Activated T-helper 9 cell treated with anti-CD3 and anti-CD28 coated beads, Interleukin-2, amount 50 U/mL, for 16 hours (primary cell): ENCODE measurements at regions not wholly inside any gene's neighbourhood (a gene's known extent, or its start where the extent isn't known, plus 50 kb on each side); places are given as distances from the start of the nearest gene placed in this dataset.
"Not testable (repeated sequence)": the region's sequence is repeated elsewhere in the genome, so short reads cannot be mapped to it uniquely, and the experiment has no call there.

ENCODE experiments used
- DNase-seq: peaks from one replicate; pipeline ENCODE4 v3.0.0-alpha.2; 2020; ENCODE audit warnings: low read depth

DNA sequence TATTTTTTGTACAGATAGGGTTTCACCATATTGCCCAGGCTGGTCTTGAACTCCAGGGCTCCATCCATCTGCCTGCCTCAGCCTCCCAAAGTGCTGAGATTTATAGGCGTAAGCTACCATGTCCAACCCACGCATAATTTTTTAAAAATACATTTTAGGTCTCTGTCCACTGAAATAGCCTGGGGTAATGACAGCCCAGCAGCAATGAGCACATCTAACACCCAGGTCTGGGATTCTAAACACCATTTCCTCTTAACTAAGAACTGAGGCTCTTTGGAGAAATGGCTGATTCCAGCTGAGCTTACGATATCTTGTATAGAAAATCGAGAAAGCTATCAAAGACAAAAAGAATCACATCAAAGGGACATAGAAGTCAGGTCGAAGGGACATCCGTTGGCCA lies 245.3 kb downstream of the PARN start:
- no peak for DNase-seq

DNA sequence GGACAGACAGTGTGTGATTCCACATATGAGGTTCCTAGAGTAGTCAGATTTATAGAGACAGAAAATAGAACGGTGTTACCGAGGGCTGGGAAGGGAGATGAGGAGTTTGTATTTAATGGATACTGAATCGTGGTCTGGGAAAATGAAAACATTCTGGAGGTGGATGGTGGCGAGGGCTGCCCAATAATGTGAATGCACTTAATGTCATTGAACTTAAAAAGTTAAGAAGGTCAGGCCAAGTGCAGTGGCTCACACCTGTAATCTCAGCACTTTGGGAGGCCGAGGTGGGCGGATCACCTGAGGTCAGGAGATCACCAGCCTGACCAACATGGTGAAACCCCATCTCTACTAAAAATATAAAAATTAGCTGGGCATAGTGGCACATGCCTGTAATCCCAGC lies 246.2 kb downstream of the PARN start:
- DNase-seq, result not testable (repeated sequence)

DNA sequence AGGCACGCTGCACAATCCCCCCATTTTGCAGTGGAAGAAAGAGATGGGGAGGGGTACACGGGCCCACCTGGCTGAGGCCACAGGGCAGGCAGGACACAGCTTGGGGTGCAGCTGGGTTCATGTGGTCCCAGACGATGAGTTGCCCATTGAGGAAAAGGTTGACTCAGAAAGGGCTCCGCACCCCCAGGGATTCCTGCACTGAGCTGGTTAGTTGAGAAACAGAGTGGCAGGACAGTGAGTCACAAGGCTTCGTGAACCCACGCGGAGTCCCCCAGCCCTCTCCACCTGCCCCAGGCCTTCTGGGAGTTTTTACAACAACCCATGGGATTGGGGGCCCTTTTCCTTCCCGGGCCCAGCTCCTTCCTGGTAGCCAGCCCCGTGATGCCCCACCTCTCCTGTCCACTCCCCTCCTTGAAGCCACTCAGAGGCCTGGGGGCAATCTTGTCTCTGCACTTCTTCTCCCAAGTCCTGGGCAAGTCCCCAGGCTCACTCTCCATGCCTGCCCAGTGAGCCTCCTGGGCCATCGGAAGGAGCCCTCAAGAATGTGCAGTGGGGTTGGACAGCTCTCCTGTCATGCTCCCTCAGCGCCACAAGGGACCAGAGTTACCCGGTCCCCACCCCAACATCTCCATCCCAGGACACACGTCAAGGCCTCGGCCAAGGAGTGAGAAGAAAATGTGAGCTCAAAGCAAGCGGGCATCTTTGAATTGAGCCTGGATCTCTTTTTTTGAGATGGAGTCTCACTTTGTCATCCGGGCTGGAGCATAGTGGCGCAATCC lies 251.2 kb downstream of the PARN start:
- no peak for DNase-seq

DNA sequence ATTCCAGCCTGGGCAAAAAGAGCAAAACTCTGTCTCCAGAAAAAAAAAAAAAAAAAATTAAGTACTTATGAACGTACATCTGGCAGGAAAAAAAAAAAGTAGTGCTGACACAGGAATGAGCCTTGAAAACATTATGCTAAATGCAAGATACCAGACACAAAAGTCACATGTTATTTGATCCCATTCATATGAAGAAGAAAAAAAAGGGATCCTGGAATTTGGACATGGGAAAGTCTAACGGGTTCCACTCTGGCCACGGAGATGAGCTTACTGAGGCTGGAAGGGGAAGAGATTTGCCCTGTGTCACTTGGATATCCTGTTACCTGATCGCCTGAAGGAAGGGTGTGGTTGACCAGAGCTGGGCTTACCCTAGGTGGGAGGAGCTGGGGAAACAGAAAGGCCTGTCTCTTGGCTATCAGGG lies 251.9 kb downstream of the PARN start:
- DNase-seq, result no peak

DNA sequence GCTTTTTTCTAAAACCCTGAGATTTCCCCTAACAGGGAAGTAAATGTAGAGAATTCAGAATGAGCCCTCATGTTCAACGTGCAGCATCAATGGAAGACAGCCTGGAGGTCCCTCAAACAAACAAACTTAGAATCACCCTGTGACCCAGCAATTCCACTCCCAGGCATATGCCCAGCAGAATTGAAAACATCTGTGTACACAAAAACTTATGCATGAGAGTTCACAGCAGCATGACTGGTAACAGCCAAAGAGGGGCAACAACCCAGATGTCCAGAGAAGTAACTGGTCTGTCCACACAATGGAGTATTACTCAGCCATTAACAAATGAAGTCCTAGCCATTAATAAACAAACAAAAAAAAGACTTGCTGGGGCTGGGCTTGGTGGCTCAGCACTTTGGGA lies 252.7 kb downstream of the PARN start:
- no peak for DNase-seq

DNA sequence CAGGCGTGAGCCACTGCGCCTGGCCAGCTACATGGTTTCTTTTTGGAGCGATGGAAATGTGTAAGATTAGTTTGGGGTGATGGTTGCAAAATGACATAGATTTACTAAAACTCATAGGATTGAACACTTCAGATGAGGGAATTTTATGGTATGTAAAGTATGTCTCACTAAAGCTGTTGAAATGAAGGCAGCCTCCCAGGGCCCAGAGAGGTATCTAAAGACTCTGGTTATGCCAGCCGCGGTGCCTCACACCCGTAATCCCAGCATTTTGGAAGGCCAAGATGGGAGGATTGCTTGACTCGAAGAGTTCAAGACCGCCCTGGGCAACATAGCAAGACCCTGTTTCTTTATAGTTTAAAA lies 254.9 kb downstream of the PARN start:
- no peak for DNase-seq

DNA sequence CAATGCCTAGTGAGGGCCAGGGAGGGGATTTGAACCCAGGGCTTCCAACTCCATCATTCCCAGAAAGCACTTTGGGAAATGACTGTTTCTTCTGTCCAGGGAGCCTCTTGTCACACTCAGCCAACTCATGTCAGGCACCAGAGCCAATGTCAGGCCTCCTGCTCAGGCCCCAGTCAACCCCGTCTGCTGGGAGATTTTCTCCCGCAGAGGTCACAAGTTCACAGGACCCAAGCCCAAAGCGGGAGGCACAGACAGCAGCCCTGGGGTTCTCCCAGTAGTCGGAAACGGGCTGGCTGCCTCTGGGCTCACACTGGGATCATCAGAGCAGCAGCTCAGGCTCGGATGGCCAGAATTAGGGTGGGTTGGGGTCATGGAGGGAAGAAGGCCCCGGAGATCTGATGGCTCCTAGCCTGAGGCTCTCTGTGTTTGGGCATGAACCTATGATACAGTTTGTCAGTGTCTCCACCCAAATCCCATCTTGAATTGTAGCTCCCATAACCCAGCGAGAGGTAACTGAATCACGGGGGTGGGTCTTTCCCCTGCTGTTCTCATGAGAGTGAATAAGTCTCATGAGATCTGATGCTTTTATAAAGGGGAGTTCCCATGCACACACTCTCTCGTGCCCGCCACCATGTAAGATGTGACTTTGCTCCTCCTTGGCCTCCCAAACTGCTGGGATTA lies 255.5 kb downstream of the PARN start:
- DNase-seq, result no peak

DNA sequence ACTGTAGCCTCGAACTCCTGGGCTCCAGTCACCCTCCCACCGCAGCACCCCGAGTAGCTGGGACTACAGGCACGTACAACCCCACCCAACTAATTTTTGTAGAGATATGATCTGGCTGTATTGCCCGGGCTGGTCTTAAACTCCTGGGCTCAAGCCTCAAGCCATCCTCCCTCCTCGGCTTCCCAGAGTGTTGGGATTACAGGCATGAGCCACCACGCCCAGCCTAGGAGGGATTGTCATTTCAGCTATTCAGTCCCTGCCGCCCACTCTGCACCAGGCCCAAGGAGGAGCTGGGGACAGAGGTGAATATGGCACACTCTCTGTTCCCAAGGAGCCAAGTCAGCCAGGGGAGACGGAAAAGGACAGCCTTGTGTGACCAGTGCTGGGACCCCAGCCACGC lies 256.2 kb downstream of the PARN start:
- DNase-seq, result no peak

DNA sequence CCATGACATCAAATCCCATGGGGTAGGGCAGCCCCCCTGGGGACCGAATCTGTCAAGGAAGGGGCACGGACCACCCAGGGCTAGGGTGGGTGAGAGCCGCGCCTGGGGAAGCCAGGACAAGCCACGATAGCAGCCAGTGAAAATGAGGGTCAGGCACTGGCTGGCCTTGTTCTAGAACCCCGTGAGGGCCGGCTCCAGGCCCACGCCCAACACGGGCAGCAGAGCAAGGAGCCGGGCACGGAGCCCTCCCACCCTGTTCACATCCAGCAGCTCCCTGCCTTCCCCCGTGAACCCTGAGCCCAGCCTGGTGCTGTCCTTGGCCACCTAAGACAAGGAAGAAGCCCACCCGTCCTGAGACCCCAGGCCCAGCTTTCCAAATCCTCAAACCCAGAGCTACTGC lies 256.7 kb downstream of the PARN start:
- DNase-seq, result no peak

DNA sequence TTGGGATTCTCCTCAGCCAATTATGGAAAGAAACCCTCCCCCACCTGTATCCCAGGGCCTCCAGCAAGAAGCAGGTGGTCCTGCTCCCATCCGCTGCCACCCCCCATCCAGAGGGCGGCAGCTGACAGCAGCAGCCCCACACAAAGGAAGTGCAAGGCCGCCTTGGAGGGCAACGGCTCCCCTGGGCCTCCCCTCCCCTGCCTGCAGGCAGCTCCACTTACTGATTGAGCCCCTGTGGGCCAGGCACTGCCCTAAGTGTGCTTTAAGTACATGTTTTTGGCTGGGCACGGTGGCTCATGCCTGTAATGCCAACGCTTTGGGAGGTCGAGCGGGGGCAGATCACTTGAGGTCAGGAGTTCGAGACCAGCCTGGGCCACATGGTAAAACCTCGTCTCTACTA lies 257.6 kb downstream of the PARN start:
- DNase-seq, result no peak

DNA sequence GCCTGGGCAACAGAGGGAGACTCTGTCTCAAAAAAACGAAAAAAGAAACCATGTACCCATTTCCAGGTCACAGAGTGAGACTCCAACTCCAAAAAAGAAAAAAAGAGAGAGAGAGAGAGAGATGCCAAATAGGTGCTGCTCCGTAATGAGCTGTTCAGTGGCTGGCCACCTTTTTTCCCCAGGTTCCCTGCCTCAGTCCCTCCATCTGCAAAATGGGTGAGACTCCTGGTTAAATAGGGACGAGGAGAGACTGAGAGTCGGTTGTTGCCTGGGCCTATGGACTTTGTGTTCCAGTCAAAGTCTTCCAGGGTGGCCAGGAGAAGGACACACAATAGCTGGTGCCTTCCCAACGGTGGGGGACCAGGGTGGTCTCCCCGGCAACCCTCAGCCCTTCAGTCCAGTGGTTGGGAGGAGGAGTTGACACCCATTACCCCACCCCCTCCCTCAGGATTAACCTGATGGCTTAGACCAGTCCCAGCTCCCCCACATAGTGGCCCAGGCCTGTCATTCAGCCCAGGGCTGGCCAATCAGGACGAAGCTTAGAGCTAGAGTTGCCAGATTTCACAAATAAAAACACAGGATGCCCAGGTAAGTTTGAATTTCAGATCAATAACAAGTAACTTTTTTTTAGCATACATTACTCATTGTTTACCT lies 258.2 kb downstream of the PARN start:
- no peak for DNase-seq

DNA sequence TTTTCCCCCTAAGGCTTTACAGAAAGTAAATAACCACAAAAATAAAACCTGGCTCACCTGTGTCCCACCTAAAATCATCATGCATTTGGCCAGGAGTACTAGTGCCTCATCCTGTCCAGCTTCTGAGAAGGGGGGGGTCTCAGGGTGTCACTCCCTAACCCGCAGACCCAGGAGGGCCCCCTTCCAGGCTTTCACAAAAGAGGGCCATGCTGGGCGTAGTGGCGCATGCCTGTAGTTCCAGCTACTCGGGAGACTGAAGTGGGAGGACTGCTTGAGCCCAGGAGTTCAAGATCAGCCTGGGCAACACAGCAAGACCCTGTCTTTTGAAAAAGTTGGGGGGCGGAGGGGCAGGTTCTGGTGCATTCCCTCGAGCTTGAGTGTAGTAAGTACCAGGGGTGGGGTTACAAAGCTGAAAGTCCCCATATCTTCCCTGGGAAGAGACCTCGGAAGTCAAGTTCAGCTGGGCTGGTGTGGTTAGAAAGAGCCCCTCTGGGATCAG lies 259.3 kb downstream of the PARN start:
- no peak for DNase-seq

DNA sequence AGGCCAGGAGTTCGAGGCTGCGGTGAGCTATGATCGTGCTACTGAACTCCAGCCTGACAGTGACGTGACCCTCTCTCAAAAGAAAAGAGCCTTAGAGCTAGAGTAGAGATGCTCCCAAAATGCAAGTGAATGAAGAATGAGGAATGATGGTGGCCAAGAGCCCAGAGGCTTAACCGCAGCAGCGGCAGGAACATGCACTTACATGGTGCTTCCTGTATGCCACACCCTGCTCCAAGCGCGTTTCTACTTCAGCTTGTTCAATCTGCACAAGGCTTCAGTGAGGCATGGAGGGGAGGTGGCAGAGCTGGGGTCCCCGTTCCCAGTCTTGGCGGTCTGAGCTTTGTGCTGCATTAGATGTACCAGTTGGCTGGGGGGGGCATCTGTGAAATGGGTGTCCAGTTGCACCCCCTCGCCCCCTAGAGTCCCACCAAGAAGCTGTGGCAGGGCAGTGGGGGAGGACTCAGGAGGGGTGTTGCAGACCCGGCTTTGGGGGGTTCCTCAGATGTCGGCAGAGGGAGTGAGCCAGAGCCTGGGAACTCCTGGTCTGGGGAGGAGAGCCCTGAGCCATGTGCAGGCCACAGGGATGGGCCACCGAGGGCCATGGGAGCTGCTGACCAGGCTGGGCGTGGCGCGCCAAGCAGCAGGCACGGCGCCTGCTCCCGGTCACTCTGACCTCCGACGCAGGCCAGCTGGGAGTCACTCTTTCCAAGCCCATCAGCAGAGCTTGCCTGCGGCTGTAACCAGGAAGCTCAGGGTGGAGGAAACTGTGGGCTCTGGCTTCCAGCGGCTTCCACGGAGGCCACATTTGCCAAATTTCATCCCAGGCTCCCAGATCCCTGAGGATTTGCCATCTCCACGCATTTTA lies 260.1 kb downstream of the PARN start:
- DNase-seq, result no peak

DNA sequence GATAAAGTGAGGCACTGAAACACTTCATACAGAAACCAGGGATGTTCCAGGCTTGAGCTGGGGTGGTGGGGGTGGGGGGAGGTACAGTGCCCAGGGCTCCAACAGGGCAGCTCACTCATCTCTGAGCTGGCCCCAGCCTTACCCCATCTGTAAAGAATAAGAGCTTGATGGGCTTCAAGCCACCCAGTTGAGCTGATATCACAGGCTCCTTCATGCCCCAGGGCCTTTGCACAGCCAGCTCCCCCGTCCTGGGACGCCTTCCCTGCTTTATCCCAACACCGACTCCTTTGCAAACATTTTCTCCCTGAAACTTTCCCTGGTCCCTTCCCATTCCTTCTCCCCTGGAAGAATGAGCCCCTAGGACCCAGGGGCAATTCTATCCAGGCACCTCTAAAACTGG lies 261.7 kb downstream of the PARN start:
- no peak for DNase-seq

DNA sequence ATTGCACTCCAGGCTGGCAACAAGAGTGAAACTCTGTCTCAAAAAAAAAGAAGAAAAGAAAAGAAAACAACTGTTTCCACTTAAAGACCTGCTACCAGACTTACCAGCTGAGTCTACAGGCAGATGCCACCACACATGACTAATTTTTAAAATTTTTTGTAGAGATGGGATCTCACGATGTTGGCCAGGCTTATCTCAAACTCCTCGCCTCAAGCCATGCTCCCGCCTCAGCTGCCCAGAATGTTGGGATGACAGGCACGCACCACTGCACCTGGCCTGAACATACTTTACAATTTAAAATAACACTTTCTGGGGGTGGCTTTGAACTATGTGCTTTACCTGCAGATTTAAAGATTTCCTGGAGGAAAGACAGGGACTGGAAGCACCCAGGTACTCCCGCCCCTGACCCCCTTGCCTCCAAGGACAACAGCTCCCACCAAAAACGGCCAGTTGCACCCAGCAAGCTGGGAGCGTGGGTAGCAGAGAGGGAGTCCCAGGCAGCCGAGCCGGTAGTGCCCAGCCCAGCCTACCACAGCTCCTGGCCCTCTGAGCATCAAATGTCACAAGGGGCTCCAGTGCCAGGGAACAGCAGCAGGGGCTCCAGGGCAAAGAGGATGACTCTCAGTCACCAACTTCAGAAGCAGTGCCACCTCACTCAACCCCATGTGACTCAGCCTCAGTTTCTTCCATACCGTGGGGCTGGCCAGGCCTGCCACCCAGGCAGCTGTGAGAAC lies 262.9 kb downstream of the PARN start:
- no peak for DNase-seq

DNA sequence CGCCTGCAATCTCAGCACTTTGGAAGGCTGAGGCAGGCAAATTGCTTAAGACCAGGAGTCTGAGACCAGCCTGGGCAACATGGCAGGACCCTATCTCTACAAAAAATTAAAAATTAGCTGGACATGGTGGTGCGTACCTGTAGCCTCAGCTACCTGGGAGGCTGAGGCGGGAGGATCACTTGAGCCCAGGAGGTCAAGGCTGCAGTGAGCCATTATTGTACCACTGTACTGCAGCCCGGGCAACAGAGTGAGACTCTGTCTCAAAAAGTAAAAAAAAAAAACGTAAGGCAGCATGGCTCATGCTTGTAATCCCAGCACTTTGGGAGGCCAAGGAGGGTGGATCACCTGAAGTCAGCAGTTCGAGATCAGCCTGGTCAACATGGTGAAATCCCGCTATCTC lies 263.6 kb downstream of the PARN start:
- DNase-seq, result no peak

DNA sequence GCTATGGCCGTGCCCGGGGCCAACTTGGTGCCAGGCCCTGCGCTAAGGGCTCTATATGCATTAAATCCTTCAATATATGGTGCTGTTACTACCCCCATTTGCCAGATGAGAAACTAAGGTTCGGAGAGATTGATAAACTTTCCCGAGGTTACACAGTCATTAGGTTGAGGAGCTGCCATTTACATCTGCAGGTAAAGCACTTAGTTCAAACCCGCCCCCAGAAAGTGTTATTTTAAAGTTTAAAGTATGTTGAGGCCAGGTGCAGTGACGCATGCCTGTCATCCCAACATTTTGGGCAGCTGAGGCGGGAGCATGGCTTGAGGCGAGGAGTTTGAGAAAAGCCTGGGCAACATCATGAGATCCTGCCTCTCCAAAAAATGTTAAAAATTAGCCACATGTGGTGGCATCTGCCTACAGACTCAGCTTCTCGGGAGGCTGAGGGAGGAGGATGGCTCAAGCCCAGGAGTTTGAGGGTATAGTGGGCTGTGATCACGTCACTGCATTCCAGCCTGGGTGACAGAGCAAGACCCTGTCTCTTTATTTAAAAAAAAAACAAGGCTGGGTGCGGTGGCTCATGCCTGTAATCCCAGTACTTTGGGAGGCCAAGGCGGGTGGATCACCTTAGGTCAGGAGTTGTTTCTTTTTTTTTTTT lies 264.7 kb downstream of the PARN start:
- DNase-seq, result no peak

DNA sequence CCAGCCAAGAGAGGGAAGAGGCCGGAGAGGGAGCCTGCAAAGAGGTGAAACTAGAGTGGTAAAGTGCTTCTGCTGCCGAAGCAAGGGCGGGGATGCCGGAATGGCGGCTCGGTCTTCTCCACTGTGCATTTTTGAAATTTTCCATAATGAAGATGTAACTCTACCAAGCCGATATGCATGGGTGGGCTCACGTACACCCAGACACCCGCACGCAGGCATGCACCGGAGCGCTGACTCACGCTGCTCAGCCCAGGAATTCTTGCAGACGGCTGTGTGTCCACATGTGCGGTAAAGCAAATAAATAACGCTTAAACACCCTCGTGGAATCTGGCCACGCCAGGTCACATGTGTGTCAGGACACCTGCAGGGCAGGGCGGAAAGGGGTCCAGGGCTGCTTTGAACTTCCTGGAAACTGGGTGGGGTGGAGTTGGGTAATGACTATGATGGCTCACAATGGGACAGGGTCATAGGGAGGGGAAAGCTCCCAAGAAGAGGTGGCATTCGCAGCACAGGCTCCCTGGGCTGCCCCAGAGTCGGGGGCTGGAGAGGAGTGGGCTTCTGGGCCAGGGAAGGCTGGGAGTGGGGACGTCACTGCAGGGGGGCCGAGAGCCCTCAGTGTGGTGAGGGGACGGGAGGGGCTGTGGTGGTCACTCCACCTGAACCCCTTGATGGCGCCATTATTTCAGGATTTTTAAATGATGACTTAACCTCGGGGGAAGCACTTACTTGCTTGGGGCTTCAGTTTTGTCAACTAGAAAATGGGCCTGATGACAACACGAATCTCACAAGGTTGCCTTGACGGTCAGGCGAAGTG lies 265.5 kb downstream of the PARN start:
- no peak for DNase-seq

DNA sequence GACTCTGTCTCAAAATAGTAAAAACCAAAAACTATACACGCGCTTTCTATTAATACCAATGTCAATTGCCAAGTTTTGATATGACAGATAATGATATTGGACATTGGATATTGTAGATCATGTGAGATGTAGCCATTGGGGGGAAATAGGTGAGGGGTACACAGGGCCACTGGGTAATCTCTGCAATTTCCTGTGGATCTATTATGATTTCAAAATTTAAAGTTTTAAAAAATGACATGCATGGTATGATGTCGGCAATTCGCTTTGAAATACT lies 266.0 kb downstream of the PARN start:
- no peak for DNase-seq

DNA sequence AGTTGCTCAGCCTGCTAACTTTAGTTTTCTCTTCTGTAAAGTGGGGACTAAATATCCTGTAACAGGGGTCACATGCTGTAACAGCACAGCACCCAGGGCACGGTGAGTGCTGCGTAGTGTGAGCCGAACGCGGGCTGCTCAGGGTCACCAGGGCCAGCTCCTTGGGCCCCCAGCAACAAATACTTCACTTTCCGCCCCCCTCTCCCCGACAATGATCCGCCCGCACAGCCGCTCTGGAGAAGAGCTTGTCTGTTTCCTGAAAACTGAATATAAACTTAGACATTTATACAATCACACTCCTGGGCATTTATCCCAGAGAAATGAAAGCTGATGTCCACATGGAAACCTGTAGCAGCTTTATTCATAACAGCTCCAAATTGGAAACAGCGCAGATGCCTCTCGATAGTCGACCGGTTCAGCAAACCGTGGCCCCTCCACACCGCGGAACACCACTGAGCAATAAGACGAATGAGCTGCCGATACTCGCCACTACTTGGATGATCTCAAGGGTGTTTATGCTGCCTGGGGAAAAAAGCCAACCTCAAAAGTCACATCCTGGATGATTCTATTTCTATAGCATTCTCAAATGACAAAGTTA lies 267.2 kb downstream of the PARN start:
- DNase-seq, result no peak
